Progenitor cell of endocrine pancreas (in vitro differentiated cells): ENCODE measurements at regions not wholly inside any gene's neighbourhood (a gene's known extent, or its start where the extent isn't known, plus 50 kb on each side); places are given as distances from the start of the nearest gene placed in this dataset.

Experiments used
- DNase-seq: peaks from one replicate; pipeline ENCODE4 v3.0.0; 2021; ENCODE audit warnings: low spot score; ENCODE audit not compliant: unreplicated experiment
- H3K27ac Mint-ChIP-seq: 2 replicates; pipeline ENCODE4 v1.8.0; 2021; ENCODE audit warnings: mild to moderate bottlenecking, moderate library complexity, mixed read lengths
- H3K27me3 Mint-ChIP-seq: 2 replicates; pipeline ENCODE4 v1.8.0; 2021; ENCODE audit warnings: mixed read lengths
- H3K36me3 Mint-ChIP-seq: 2 replicates; pipeline ENCODE4 v1.8.0; 2022; ENCODE audit warnings: mixed read lengths; ENCODE audit not compliant: insufficient read depth
- H3K4me1 Mint-ChIP-seq: 2 replicates; pipeline ENCODE4 v1.8.0; 2021; ENCODE audit warnings: low read depth, mixed read lengths
- H3K4me3 Mint-ChIP-seq: 2 replicates; pipeline ENCODE4 v1.8.0; 2021; ENCODE audit warnings: low read depth, mild to moderate bottlenecking, moderate library complexity, mixed read lengths
- H3K9me3 Mint-ChIP-seq: 2 replicates; pipeline ENCODE4 v1.8.0; 2021; ENCODE audit warnings: low read depth, mixed read lengths
- CTCF ChIP-seq: fragments of 200-600 bp; sonication (generic); IDR thresholded peaks from one replicate; pipeline ENCODE4 v1.5.0; 2021; ENCODE audit warnings: antibody characterized with exemption, mild to moderate bottlenecking; ENCODE audit not compliant: unreplicated experiment

DNA sequence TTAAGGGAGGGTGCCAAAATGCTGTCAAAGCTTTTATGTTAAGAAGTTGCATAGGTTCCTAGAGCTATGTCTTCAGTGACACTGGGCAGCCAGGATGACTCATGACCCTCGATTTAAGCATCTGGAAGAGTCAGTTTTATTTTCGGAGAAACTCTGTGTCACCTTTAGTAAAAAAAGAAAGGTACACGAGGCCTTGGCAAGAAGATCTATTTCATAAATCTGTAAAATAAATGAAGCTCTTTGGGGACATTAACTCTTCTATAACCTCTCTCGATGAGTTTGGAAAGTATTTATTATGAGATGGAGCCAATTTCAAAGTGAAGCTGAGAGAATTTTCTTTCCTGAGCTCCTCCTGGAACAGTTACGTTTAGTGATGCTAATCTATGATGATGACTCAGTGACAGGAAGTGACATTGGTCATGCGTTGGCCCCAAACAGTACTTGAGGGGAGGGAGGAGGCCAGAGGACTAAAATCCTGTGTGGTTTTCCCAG is 156.5 kb downstream of the HLX start:
- DNase-seq: no peak
- H3K9me3 Mint-ChIP-seq: peaks cover 4% of the 10 kb centered on the region
- H3K4me1 Mint-ChIP-seq: no peaks in the 10 kb centered on the region
- no peaks in the 10 kb centered on the region for H3K36me3 Mint-ChIP-seq
- H3K4me3 Mint-ChIP-seq: no peak overlapping the region
- H3K27ac Mint-ChIP-seq: no peak overlapping the region
- peaks cover 3% of the 10 kb centered on the region for H3K27me3 Mint-ChIP-seq
- TF ChIP-seq CTCF: no peak

DNA sequence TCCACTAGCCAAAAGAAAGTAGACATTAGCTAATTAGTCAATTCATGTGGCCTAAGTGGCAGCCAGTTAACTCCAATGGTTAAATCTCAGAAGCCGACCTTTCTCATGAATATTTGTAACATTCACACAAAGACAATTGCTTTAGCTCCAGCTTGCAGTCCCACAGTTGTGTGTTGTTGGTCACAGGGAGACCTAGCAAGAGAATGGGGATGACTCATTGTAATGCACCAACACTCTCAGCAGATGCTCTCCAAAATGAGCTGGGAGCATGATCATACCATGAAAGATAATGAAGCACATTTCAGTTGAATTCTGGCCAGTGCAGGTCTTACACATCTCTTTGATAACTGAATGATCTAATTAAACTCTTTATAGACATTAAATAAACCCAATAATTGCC is 160.4 kb downstream of the HLX start:
- no peak for TF ChIP-seq CTCF
- no peak overlapping the region for H3K4me3 Mint-ChIP-seq
- H3K27me3 Mint-ChIP-seq: peaks cover 3% of the 10 kb centered on the region
- H3K36me3 Mint-ChIP-seq: no peaks in the 10 kb centered on the region
- H3K27ac Mint-ChIP-seq: no peak overlapping the region
- no peak for DNase-seq
- no peaks in the 10 kb centered on the region for H3K4me1 Mint-ChIP-seq
- peaks cover 4% of the 10 kb centered on the region for H3K9me3 Mint-ChIP-seq

DNA sequence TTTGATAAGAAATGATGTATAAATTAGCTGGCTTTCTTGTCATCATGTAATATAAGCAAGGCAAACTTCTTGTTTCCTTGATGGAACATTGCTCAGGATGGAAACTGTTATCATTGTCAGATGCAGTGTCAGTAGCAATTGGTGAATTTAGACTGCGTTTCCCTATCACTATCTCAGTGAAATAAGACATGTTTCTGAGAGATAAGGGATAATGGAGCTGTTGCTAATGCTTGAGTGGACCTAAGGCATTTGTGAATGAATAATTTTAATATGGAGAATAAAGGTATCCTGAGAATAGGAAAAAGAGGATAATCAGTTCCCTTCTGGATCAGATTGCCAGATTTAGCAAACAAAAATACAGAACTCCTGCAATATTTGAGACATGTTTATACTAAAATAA is 160.9 kb downstream of the HLX start:
- H3K36me3 Mint-ChIP-seq: no peaks in the 10 kb centered on the region

DNA sequence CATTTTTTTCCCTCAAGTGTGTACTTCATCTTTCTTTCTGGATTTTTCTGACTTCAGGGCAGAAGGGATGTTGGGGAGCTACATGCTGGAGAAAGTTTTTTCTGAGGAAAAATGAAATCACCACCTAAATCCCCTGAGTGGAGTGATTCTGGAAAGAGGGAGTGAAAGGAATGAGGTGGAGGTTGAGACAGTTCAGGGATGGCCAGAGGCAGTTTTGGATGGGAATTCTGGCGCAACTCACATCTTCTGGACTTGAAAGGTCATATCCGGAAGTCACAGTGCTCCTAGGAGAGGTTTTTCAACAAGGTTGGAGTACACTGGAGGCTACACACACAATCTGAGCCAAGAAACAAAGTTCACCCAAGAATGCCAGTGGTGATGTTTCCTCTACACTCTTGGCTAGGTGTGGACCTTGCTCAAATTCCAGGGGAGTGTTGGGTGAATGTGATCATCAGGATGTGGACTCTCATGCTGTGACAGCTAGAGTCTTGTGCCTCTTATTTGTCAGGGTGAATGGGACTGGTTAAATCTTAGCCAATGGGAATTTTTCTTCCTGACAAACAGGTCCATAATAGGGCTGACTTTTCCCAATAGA is 161.5 kb downstream of the HLX start:
- Mint-ChIP-seq H3K4me1 (no peaks in the 10 kb centered on the region), H3K36me3 (no peaks in the 10 kb centered on the region), H3K4me3 (no peak overlapping the region), H3K27ac (no peak overlapping the region), H3K27me3 (peaks cover 2% of the 10 kb centered on the region), H3K9me3 (peaks cover 4% of the 10 kb centered on the region)
- no peak for TF ChIP-seq CTCF
- DNase-seq: no peak

More for the DNA sequence above, 160.9 kb downstream of the HLX start:
- Mint-ChIP-seq H3K27ac (no peak overlapping the region), H3K4me1 (no peaks in the 10 kb centered on the region), H3K9me3 (peaks cover 4% of the 10 kb centered on the region), H3K4me3 (no peak overlapping the region), H3K27me3 (peaks cover 3% of the 10 kb centered on the region)
- no peak for DNase-seq
- TF ChIP-seq CTCF: no peak

DNA sequence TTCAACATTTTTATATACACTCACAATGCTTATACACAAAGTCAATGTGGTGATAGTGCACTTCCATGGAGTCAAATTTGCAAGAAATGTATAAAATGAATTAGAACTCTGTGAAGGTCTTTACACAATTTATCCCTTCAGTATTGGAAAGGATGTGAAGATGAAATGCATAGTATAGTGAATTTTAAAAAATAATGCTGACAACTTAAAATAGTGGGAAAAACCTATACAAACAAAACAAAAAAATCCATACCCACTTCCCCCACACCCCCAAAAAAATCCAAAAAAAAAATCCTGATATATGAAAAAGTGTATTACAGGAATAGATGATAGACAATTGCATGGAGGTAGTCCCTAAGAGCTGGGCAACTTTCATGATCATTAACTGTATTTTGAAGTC is 165.3 kb downstream of the HLX start:
- H3K36me3 Mint-ChIP-seq: peaks cover 1% of the 10 kb centered on the region
- no peak overlapping the region for H3K4me3 Mint-ChIP-seq
- peaks cover 2% of the 10 kb centered on the region for H3K9me3 Mint-ChIP-seq
- no peak overlapping the region for H3K27ac Mint-ChIP-seq
- no peak for DNase-seq
- no peak for TF ChIP-seq CTCF
- H3K4me1 Mint-ChIP-seq: no peaks in the 10 kb centered on the region
- H3K27me3 Mint-ChIP-seq: peaks cover 9% of the 10 kb centered on the region
